Panc1 (cell line): ENCODE measurements at regions not wholly inside any gene's neighbourhood (a gene's known extent, or its start where the extent isn't known, plus 50 kb on each side); places are given as distances from the start of the nearest gene placed in this dataset.

Experiments used
- ATAC-seq: fragments of 200-7000 bp; cut with Tn5 transposase; 2 replicates; pipeline ENCODE4 v1.9.1; 2020; ENCODE audit warnings: mild to moderate bottlenecking, moderate library complexity
- BruUV-seq: library from RNA; stranded (reverse); fragments of 400-500 nt; replicated peaks from 2 replicates; lab custom pipeline; 2021; lab: Mats Ljungman, UMichigan
- CTCF ChIA-PET: fragments of 300-600 bp; sonication (Branson Sonifier 250); formaldehyde crosslinking; loops from one replicate; lab custom pipeline; 2022; ENCODE audit warnings: antibody characterized with exemption; lab: Charles Lee
- POLR2A ChIA-PET: fragments of 300-600 bp; sonication (Branson Sonifier 250); formaldehyde crosslinking; loops from one replicate; lab custom pipeline; 2022; ENCODE audit warnings: antibody characterized with exemption; lab: Charles Lee
- DNase-seq: peaks from one replicate; pipeline ENCODE4 v3.0.0-alpha.2; 2010; ENCODE audit warnings: low read depth, low spot score
- H3K27ac ChIP-seq: 2 replicates; pipeline ENCODE4 v1.5.1; 2011; ENCODE audit warnings: mild to moderate bottlenecking, low read length, inconsistent platforms
- H3K27me3 ChIP-seq: fragments of 200-500 bp; sonication (Bioruptor generic); 2 replicates; pipeline ENCODE4 v1.6.0; 2014; ENCODE audit warnings: low read length, inconsistent platforms; ENCODE audit not compliant: control insufficient read depth, insufficient read depth
- H3K36me3 ChIP-seq: fragments of 200-500 bp; sonication (Bioruptor generic); 2 replicates; pipeline ENCODE4 v1.5.1; 2014; ENCODE audit warnings: inconsistent platforms, mild to moderate bottlenecking, low read length, moderate library complexity; ENCODE audit not compliant: control insufficient read depth, insufficient read depth
- H3K4me1 ChIP-seq: 2 replicates; pipeline ENCODE4 v1.5.1; 2011; ENCODE audit warnings: inconsistent platforms, mild to moderate bottlenecking, low read length, moderate library complexity; ENCODE audit not compliant: control insufficient read depth, insufficient read depth
- H3K4me3 ChIP-seq, 2 experiments: 2 replicates each; pipeline ENCODE4 v1.5.1; 2011 to 2012; ENCODE audit warnings: low read depth in 2 of 2, low read length in 2 of 2, mild to moderate bottlenecking in 2 of 2, inconsistent platforms in 1 of 2, moderate library complexity in 1 of 2
- H3K9me3 ChIP-seq: fragments of 200-500 bp; sonication (Bioruptor generic); 2 replicates; pipeline ENCODE4 v1.5.1; 2014; ENCODE audit warnings: low read depth, mild to moderate bottlenecking, inconsistent platforms, low read length, moderate library complexity; ENCODE audit not compliant: control insufficient read depth, insufficient read depth
- CTCF ChIP-seq: fragments of 450-650 bp; IDR thresholded peaks from 2 replicates; pipeline ENCODE4 v1.5.1; 2017; ENCODE audit warnings: mild to moderate bottlenecking
- POLR2AphosphoS5 ChIP-seq: IDR thresholded peaks from 2 replicates; pipeline ENCODE4 v1.6.1; 2012; ENCODE audit warnings: mild to moderate bottlenecking, low read depth, low read length, moderate library complexity
- REST ChIP-seq, 2 experiments: IDR thresholded peaks; 2 replicates each; pipeline ENCODE4 v1.6.1; 2011 to 2012; ENCODE audit warnings: low read depth in 2 of 2, control low read depth in 1 of 2, low read length in 1 of 2, mild to moderate bottlenecking in 1 of 2, moderate library complexity in 1 of 2; ENCODE audit not compliant: insufficient read depth in 1 of 2
- SIN3A ChIP-seq: IDR thresholded peaks from 2 replicates; pipeline ENCODE4 v1.6.1; 2012; ENCODE audit warnings: low read depth, mild to moderate bottlenecking, low read length, moderate library complexity, borderline replicate concordance; ENCODE audit not compliant: insufficient read depth
- TCF7L2 ChIP-seq: IDR thresholded peaks from 2 replicates; pipeline ENCODE4 v1.6.1; 2011; ENCODE audit warnings: mild to moderate bottlenecking, low read depth, low read length, inconsistent platforms
- in situ Hi-C: cut with HindIII; loops from 2 replicates; pipeline ENCODE4 v1.10.0; 2016; ENCODE audit warnings: low sequenced_read_pairs, low pct_unique_long_range_greater_than_20kb
- intact Hi-C: fragments of 100-400 bp; cut with micrococcal nuclease; formaldehyde crosslinking; loops from one replicate; pipeline ENCODE4 v1.10.0; 2022; ENCODE audit not compliant: unreplicated experiment

GRCh38 chrX:40434443-40434842, 146.3 kb upstream of the ATP6AP2 start:
- POLR2A ChIA-PET, result no interaction called here
- H3K27me3 ChIP-seq, result no peaks in the 10 kb centered on the region
- H3K36me3 ChIP-seq, result no peaks in the 10 kb centered on the region
- CTCF ChIA-PET, result no interaction called here
- H3K4me3 ChIP-seq, result no peak overlapping the region
- TF ChIP-seq REST (IDR thresholded peaks at IDR 0.05; ENCODE audit: insufficient read depth in 1 of 2, low read depth in 2 of 2, low read length in 1 of 2) (no peak), POLR2AphosphoS5 (no peak), TCF7L2 (no peak)
- H3K4me1 ChIP-seq, result no peaks in the 10 kb centered on the region
- DNase-seq, result no peak
- in situ Hi-C loops (no loop called here), intact Hi-C loops (no loop called here)
- no TSS peak for BruUV-seq
- H3K27ac ChIP-seq, result no peak overlapping the region
- no peaks in the 10 kb centered on the region for H3K9me3 ChIP-seq
- ATAC-seq, result no peak

GRCh38 chrX:40433160-40433559, 147.6 kb upstream of the ATP6AP2 start:
- BruUV-seq, result no TSS peak
- POLR2A ChIA-PET, result no interaction called here
- no peaks in the 10 kb centered on the region for H3K27me3 ChIP-seq
- TF ChIP-seq REST (IDR thresholded peaks at IDR 0.05; ENCODE audit: insufficient read depth in 1 of 2, low read depth in 2 of 2, low read length in 1 of 2) (no peak), POLR2AphosphoS5 (no peak)
- ATAC-seq (no peak), DNase-seq (no peak)
- CTCF ChIA-PET, result no interaction called here
- H3K27ac ChIP-seq, result no peak overlapping the region
- H3K36me3 ChIP-seq, result no peaks in the 10 kb centered on the region
- in situ Hi-C loops (no loop called here), intact Hi-C loops (no loop called here)
- no peaks in the 10 kb centered on the region for H3K9me3 ChIP-seq
- H3K4me1 ChIP-seq, result no peaks in the 10 kb centered on the region
- H3K4me3 ChIP-seq, result no peak overlapping the region

GRCh38 chrX:40424259-40424658, 156.5 kb upstream of the ATP6AP2 start:
- H3K27me3 ChIP-seq, result no peaks in the 10 kb centered on the region
- no peak for DNase-seq
- no peak for TF ChIP-seq CTCF
- TF ChIP-seq POLR2AphosphoS5, result no peak
- no peak for TF ChIP-seq REST (IDR thresholded peaks at IDR 0.05; ENCODE audit: insufficient read depth in 1 of 2, low read depth in 2 of 2, low read length in 1 of 2)
- TF ChIP-seq TCF7L2, result no peak
- TF ChIP-seq SIN3A, result no peak
- H3K36me3 ChIP-seq, result no peaks in the 10 kb centered on the region
- CTCF ChIA-PET, result no interaction called here
- no peaks in the 10 kb centered on the region for H3K4me1 ChIP-seq
- no peaks in the 10 kb centered on the region for H3K9me3 ChIP-seq
- in situ Hi-C loops (no loop called here), intact Hi-C loops (no loop called here)
- POLR2A ChIA-PET, result no interaction called here
- no peak overlapping the region for H3K27ac ChIP-seq
- no peak for ATAC-seq
- H3K4me3 ChIP-seq, result no peak overlapping the region
- BruUV-seq, result no TSS peak
